ENCODE measurements at regions not wholly inside any gene's neighbourhood (a gene's known extent, or its start where the extent isn't known, plus 50 kb on each side); places are given as distances from the start of the nearest gene placed in this dataset.

GRCh38 chr6:146984251-146984924, 219.8 kb upstream of the STXBP5 start (continued):
- TF ChIP-seq SYNCRIP (IDR thresholded peaks at IDR 0.05; ENCODE audit: insufficient read depth, low read depth, low read length) (no peak), ZNF20 (CRISPR knock-in tag; IDR thresholded peaks at IDR 0.05) (no peak), CAMTA2 (CRISPR knock-in tag; IDR thresholded peaks at IDR 0.05; ENCODE audit: borderline replicate concordance) (no peak), CEBPG (CRISPR knock-in tag; IDR thresholded peaks at IDR 0.05) (peak; percentile 90), CHD4 (IDR thresholded peaks at IDR 0.05; ENCODE audit: borderline replicate concordance, low read length) (no peak), ZNF639 (CRISPR knock-in tag; conservative IDR thresholded peaks at IDR 0.05) (no peak), ZNF451 (CRISPR knock-in tag; IDR thresholded peaks at IDR 0.05) (no peak), ARNT (IDR thresholded peaks at IDR 0.05) (no peak), SNAPC2 (CRISPR knock-in tag; IDR thresholded peaks at IDR 0.05) (no peak), ZNF160 (CRISPR knock-in tag; IDR thresholded peaks at IDR 0.05) (no peak), BCL3 (CRISPR knock-in tag; IDR thresholded peaks at IDR 0.05) (0 out of 2 replicates have a peak, but pooled peaks have one; percentile 45), ZNF713 (CRISPR knock-in tag; IDR thresholded peaks at IDR 0.05) (no peak), SMAD1 (CRISPR knock-in tag; IDR thresholded peaks at IDR 0.05; ENCODE audit: borderline replicate concordance, low read depth) (no peak), ZNF275 (CRISPR knock-in tag; IDR thresholded peaks at IDR 0.05; ENCODE audit: borderline replicate concordance) (no peak), FOXK1 (CRISPR knock-in tag; IDR thresholded peaks at IDR 0.05; ENCODE audit: borderline replicate concordance, low read depth) (peak; percentile 33; the same call in 1 of the 2 replicates), ZNF543 (CRISPR knock-in tag; IDR thresholded peaks at IDR 0.05) (no peak), GZF1 (CRISPR knock-in tag; IDR thresholded peaks at IDR 0.05) (no peak), ZXDC (CRISPR knock-in tag; IDR thresholded peaks at IDR 0.05) (no peak), GATAD2A (CRISPR knock-in tag; IDR thresholded peaks at IDR 0.05) (peak; percentile 78)
- TF ChIP-seq, protein P1, sequence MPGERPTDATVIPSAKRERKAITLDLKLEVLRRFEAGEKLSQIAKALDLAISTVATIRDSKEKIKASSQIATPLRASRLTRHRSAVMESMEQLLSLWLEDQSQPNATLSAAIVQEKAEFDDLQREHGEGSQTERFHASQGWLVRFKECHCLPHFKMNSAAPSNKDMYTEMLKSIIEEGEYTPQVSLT (CRISPR knock-in tag; IDR thresholded peaks at IDR 0.05; ENCODE audit: borderline replicate concordance, low read depth), result no peak
- TF ChIP-seq, protein P2, sequence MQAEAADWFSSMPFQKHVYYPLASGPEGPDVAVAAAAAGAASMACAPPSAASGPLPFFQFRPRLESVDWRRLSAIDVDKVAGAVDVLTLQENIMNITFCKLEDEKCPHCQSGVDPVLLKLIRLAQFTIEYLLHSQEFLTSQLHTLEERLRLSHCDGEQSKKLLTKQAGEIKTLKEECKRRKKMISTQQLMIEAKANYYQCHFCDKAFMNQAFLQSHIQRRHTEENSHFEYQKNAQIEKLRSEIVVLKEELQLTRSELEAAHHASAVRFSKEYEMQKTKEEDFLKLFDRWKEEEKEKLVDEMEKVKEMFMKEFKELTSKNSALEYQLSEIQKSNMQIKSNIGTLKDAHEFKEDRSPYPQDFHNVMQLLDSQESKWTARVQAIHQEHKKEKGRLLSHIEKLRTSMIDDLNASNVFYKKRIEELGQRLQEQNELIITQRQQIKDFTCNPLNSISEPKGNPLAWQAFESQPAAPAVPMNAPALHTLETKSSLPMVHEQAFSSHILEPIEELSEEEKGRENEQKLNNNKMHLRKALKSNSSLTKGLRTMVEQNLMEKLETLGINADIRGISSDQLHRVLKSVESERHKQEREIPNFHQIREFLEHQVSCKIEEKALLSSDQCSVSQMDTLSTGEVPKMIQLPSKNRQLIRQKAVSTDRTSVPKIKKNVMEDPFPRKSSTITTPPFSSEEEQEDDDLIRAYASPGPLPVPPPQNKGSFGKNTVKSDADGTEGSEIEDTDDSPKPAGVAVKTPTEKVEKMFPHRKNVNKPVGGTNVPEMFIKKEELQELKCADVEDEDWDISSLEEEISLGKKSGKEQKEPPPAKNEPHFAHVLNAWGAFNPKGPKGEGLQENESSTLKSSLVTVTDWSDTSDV (CRISPR knock-in tag; IDR thresholded peaks at IDR 0.05), result no peak
